Stimulated activated CD8-positive, alpha-beta memory T cell treated with anti-CD3 and anti-CD28 coated beads, Interleukin-4, amount 100 ng/mL, for 48 hours (primary cell): ENCODE measurements at regions not wholly inside any gene's neighbourhood (a gene's known extent, or its start where the extent isn't known, plus 50 kb on each side); places are given as distances from the start of the nearest gene placed in this dataset.
A peak's percentile ranks its signal among the peaks of the same experiment; 100 is the strongest.

Experiments used
- DNase-seq: peaks from one replicate; pipeline ENCODE4 v3.0.0-alpha.2; 2020

DNA sequence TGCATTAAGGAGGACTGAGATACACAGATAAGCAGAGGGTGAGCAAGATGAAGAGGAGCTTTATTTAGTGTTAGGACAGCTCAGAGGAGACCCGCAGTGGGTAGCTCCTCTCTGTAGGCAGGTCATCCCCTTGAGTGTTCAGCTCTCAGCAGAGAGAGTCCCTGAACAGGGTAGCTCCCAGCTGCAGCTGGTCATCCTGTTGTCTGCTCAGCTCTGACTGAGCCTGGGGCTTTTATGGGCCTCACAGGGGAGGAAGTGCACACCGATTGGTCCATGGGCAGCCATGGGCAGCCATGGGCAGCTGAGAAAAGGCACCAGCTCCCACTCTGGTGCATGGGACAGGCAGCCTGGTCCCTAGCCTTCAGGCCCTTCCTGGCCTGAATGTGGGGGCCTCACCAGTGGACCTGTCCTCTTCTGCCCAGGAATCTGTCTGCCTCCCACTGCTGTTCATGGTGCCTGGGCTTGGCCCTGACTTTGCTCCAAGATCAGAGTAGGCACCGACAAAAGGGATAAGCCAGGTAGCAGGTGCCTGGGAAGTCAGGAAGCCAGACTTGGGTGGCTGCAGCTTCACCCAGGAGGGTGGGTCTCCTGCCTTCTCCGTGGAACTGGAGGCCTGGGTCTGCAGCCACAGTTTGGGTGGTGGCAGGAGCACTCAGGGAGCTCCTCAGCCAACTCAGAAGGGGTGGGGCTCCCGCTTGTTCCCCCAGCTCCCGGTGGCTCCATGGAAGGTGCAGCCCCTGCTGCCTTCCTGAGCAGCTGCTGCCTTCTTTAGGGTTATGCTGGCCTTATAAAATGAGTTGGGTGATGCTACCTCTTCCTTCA lies 54.7 kb downstream of the MYEOV start:
- DNase-seq: peak; percentile 19

DNA sequence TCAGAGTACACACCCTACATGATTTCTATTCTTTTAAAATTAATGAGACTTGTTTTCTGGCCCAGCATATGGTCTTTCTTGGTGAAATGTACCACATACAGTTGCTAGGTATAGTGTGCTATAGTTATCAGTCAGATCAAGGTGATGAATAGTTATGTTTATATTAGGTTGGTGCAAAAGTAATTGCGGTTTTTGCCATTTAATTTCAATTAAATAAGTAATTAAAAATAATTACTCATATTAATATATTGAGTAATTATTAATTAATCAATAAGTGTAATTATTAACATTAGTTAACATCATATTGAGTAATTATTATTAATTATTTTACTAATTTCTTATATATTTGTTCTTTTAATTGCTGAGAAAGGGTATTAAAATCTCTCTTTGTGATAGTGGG lies 56.1 kb downstream of the MYEOV start:
- DNase-seq: no peak

DNA sequence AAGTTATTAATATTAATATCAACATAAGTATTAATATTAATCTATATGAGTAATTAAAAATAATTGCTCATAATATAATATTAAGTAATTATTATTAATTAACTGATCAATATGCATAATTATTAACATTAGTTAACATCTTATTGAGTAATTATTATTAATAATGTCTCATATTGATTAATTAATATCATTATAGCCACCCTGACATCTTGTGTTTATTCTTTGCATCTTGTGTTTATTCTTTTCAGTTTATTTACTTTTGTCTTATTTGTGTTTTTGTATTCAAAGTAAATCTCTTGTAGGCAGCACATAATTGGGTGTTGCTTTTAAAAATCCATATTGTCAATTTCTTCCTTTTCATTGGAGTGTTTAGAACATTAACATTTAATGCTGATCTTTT lies 56.6 kb downstream of the MYEOV start:
- no peak for DNase-seq

DNA sequence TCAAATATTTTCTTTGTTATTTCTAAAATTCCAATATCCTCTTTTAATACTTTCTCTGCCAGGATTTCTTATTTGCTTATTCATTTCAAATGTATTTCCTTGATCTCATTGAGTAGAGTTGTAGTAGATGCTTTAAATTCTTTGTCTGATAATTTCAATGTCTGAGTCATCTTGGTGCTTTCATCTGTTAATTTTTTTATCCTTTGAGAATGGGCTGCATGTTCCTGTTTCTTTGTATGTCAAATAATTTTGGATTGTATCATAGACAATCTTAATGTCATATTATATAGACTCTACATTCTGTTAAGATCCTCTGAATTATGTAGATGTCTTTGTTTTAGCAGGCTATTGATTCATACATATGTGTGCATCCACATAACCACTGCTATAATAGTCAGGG lies 57.5 kb downstream of the MYEOV start:
- no peak for DNase-seq

DNA sequence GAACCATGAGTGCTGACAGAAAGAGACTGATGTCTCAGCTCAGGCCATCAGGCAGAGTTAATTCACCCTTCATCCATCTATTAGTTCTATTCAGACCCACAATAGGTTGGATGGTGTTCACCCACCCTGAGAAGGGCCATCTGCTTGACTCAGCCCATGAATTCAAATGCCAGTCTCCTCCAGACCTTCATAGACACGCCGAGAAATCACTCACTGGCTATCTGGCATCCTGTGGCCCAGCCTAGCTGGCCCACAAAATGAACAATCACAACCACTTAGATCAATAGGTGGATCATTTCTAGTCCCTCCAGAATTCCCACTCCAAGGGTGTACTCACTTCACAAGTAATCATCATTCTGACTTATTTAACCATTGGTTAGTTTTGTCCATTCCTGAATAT lies 58.2 kb downstream of the MYEOV start:
- DNase-seq: peak; percentile 10

DNA sequence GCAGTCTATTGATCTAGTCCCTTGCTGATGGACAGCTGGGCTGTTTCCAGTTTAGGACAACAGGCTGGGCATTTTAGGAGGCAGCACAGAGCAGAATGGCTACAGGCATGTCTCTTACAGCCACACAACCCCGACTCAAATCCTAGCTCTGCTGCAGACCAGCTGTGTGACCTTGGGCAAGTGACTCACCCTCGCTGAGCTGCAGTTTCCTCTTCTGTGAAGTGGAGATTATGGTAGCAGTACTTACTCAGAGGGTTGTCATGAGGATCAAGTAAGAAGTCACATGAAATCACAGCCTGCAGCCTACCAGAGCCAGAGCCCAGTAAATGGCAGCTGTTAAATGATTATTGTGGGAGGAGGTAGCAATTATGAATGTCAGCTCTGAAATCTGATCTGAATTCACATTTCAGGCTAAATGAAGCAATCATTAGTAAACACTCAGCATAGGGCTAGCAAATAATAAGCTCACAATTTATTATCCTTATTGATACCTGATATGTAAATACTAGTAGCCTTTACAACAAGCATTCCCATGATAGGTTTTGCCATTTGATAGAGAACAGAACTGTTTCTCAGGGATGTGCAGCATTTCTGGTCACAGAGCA lies 58.9 kb downstream of the MYEOV start:
- peak; percentile 57 for DNase-seq

DNA sequence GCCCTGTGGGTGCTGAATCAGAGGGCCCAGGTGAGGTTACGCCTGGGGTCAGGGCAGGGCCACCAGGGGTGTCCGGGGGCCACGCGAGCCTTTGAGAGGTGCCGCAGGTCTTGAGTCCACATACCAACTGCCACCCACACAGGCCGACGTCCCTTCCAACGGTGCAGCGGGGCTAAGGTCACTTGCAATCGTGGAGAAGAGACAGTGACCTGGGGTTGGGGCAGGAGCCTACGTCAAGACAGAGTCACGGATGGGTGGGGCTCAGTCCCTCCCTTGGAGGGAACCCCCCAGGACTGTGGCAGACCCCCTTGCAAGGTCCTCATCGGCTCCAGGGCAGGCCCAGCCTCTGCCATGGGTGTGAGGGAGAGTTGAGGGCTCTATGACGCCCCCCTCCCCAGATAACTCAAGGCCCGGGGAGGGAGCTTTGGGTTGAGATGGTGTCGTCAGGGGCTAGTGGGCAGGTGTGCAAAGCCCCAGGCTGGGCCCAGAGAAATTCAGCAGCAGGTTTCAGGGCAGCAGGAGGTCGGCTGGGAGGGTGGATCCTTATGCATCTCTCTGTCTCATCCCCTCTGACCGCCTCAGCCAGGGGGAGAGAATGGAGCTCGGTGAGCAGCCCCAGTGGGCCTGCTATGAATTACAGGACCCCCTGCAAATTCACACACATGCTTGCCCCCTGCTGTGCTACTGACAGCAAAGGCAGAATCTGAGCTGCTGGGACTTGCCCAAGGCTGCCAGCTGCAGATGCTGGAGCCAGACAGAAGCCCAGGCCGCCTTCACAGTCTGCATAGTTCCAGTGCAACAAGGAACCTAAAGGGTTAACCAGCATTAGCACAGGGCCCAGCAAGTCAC lies 60.0 kb downstream of the MYEOV start:
- peak; percentile 14 for DNase-seq

DNA sequence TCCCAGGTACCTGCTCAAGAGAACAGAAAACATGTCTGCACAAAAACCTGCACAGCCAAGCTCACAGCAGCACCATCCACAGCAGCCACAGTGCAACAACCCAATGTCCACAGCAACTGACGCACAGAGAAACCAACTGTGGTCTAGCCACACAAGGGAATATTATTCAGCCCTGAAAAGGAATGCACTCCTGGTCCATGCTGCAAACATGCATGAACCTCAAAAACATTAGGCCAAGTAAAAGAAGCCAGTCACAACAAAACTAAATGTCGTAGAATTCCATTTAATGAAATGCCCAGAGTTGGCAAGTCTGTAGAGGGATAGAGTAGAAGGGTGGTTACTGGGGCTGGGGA lies 60.6 kb downstream of the MYEOV start:
- peak; percentile 8 for DNase-seq

DNA sequence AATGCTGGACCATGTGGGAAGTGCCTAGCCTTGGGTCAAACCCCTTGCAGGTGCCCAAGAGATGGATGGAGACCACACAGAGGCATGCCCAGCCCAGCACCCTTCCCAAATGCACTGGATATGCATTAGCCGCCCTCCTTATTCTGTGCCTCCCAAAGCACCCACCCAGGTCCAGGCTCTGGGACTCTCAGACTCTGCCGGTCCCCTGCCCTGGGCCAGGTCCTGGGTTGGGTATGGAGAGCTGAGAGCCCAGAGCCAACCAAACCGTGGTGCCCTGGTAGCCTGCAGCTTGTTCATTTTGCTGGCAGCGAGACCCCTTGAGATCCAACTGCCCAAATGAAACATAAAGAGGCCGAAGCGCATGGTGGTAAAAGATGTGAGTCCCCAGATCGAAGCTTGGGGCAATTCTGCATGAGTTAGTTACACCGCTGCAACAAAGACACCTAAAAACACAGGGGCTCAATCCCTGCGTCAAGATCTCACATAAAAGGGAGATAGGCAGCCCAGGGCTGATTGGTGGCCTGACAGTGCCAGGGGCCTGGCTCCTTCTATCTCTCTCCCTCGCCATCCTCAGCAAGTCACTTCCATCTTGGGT lies 61.5 kb downstream of the MYEOV start:
- DNase-seq: peak; percentile 6

DNA sequence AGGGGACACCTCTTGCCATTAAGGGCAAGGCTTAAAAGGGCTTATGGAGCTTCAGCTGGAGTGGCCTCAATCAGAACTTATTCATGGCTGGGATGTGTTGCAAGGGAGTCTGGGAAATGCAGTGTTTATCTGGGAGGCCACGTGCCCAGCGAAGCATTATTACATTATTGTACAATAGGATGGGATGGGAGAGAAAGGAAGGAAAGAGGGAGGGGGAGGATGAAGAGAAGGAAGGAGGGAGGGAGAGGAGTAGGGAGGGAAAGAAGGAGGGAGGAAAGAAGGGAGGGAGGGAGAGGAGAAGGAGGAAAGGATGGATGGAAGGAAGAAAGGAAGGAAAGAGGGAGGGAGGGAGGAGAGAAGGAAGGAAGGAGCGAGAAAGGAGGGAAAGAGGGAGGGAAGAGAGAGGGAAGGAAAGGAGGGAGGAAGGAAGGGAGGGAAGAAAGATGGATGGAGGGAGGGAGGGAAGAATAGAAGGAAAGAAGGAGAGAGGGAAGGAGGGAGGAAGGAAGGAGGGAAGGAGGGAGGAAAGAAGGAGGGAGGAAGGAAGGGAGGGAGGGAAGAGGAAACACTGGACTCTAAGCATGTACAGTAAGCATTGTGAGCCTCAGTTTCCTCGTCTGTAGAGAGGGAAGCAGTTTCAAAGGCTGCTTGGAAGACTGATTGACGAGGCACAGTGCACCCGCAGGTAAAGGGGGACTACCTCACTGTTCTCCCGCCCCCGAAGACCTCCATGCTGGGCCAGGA lies 62.2 kb downstream of the MYEOV start:
- DNase-seq: peak; percentile 5

DNA sequence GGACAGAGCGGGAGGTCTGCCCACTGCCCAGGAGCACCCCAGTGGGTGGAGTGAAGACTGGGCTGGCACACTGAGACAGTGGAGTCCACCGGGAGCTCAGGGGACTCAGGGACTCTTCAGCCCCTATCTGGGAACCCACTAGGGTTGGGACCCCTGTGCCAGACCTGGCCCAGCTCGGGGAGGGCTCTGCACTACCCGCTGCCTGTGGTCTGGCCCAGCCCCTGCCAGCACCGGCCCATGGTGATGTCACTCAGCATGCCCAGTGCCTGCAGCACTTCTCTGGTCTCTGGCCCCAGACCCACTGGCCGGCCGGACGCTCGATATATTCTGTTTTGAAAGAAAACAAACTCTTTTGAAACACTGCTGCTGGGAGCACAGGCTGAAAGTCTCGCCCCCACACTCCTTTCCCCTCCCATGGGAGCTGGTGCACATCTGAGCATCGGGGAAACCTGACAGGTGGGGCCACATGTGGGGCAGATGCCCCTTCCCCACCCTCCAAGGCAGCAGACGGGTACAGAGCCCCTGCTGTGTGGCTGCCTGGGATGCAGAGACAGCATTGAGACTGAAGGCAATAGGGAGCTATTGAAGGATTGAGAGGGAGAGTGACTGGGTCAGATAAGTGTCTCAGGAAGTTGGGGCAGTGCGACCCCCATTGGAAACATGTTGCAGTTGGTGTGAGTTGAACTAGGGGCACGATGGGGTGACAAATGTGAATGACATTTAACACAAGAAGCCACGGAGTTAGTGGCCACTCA lies 62.9 kb downstream of the MYEOV start:
- peak; percentile 5 for DNase-seq

DNA sequence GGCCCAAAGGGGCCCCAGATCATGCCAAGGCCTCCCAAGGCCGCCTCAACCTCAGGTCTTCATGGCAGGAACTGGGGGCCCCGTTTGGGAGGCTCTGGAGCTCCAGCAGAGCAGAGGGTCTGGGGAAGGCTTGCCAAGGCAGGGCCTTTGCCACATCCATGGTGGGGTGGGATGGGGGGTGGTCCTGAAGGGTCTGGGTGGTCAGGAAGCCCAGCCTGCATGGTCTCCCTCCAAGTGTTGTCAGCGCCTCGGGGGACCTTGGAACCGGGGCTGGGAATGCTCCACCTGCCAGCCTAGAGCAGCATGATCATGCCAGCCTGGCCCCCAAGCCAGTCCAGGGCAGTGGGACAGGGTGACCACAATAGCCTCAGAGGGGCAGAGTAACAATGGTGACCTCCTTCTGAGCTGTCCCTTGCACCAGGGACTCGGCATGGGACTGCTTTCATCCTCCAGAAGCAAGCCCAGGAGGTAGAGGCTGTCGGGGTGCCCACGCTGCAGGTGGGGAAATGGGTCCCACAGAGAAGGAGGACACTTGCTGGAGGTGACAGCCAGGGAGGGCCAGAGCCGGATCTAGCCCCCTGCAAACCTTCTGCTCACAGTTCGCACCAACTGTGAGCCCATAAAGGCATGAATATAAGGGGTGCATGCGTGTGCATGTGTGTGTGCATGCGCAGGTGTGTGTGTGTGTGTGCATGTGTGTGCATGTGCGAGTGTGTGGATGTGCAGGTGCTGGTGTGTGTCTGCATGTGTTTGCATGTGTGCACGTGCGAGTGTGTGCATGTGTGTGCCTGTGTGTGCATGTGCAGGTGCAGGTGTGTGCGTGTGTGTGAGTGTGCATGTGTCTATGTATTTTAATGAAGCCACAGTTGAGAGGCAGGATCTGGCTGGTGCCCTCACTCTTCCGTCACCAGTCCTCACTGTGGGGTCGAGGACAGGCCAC lies 63.8 kb downstream of the MYEOV start:
- DNase-seq: no peak

DNA sequence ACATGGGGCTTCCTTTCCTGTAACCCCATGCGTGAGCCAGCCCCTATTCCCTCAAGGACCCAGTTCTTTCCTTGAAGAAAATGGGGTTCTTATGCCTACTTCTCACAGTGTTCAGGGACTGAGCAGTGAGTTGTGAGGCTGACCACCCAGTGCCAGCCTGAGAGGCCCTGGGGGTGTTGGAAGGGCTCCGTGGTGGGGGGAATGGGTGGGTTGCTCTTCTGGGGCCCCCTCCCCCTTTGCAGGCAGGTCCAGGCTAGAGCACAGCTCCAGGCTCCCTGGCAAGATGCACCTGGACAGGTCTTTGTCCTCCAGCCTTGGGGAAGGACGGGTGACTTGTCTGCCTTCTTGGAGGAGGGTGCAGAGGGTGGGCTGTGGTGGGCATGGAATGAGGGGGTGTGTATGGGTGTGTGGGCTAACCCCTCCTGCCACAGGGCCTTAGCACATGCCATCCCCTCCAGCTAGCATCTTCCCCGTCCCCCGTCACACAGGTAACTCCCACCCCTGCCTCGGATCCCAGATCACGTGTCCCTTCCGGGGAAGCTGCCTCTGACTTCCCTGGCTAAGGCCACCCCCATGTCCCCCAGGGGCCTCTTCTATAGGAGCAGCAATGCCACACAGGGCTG lies 64.6 kb downstream of the MYEOV start:
- no peak for DNase-seq

DNA sequence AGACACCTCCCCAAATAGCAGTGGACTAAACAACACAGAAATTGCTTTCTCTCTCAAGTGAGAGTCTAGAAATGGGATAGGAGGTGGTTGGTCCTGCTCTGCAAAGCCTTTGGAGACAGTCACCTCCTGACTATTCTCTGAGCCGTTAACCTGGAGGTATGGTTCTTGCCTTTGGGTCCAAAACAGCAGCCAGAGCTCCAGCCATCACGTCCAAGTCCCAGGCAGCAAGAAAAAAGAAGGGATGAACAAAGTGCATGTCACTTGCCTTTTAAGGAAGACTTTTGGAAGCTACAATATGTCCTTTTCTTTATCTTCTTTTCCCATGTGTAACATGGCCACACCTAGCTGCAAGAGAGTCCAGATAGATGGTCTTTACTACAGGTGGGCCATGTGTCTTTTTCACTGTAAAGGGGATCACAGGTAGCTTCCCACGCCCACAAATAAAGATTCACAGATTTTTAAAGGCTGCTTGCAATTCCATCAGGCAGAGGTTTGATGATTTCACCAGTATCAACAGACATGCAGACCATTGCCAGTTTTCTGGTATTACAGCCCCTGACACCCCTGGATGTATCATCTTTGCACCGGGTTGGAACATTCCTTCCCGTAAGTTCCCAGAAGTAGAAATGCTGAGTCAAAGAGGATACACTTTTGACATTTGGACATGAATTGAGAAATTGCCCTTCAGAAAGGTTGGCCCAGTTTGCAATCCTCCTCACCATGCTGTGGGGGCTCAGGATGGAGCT lies 66.0 kb downstream of the MYEOV start:
- no peak for DNase-seq

DNA sequence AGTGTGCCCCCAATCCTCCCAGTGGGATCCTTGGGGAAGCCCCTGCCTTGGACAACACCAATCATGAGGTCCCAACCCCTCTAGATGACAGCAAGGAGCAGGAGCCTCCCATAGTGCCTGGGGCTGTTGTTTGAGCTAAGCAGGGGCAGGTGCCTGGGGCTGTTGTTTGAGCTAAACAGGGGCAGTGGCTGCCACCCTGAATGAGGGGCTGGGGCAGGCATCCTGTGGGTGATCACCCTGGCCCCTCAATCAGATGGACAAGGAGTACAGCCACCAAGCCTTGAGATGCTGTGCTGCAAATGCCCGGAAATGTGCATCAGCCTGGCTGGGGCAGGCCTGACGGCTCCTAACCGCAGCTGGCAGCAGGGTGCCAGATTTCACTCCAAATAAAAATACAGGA lies 66.7 kb downstream of the MYEOV start:
- no peak for DNase-seq

DNA sequence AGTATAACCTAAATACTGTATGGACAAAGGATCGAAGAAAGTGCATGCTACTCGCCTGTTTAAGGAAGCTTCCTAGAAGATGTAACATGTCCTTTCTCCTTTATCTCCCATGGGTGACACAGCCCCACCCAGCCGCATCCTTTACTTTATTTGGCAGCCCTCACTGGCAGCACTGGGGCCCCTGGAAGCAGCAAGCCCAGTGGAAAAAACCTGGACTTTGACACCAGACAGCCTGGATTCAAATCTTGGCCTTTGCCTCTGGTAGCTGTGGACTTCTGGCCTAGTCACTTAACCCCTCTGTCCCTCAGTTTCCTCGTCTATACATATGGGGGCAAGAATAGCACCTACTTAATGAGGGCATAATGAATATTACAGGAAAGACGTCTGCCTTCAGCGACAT lies 67.1 kb downstream of the MYEOV start:
- no peak for DNase-seq

DNA sequence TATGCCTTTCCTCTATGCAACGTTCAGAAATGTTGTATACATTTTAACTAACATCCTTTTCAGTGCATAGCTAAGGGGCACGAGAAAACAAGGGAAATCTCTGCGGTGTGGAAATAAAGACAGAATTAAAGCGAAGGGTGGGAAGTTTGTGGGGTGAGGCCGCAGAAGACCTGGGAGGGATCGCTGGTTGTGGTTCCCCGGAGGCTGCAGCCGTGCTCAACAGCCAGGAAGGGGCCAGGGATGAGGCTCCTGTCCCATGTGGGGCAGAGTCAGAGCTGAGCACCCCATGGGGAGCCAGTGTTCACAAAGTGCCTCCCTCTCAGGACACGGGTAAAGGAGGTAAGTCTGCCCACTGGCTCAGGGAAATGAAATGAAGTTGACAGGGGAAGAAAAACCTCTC lies 67.5 kb downstream of the MYEOV start:
- no peak for DNase-seq

DNA sequence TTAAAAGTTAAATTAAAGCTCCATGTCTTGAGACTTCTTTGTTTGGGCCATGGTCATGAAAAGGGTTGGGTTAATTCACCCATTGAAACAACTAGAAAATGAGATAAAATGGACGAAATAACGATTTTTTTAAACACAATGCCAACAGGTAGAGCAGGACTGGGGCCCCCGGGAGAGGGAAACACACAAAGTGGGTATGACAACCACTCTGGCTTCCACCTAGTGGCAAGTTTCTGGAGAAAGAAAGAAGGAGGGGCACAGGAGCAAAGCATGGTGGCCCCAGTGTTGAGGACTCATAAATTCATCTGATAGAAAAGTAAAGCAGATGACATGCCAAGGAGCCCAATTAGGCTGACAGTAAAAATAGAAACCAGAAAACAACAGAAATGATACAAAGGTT lies 68.4 kb downstream of the MYEOV start:
- DNase-seq: no peak

DNA sequence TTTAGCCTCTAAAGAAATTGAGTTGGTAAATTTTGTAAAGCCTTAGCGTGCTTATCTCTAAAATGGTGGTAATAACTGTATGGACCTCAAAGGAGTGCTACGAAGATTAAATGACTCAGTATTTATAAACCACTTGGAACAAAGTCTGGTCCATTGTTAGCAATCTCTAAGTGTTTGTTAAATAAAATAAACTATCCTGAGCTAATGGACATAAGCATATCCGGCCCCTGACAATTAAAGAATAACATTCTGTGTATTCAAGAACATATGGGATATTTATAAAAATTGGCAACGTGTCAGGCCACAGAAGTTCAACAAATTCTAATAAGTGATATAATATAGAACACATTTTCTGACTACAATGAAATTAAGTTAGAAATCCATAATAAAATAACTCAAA lies 71.0 kb downstream of the MYEOV start:
- DNase-seq: no peak

DNA sequence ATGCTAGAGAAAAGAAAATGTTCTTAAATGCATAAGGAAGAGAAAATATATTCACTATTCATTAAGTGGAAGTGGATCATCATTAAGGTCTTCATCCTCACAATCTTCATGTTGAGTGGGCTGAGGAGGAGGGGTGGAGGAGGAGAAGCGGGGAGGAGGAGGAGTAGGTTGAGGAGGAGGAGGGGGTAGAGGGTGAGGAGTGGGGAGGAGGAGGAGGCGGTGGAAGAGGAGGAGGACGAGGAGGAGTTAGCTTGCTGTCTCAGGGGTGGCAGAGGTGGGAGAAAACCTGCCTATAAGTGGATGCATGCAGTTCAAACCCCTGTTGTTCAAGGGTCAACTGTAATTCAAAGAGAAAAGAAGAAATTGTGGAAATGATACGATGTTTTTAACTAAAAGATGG lies 71.6 kb downstream of the MYEOV start:
- peak; percentile 7 for DNase-seq
